KBM-7 (cell line): ENCODE measurements at regions not wholly inside any gene's neighbourhood (a gene's known extent, or its start where the extent isn't known, plus 50 kb on each side); places are given as distances from the start of the nearest gene placed in this dataset.

ENCODE experiments used
- DNase-seq: peaks from one replicate; pipeline ENCODE4 v3.0.0-alpha.2; 2015
- in situ Hi-C: fragments of 300-500 bp; cut with MboI; formaldehyde crosslinking; loops from 2 replicates; pipeline ENCODE4 v1.14.3; 2020; ENCODE audit warnings: low sequenced_read_pairs, low pct_unique_long_range_greater_than_20kb, mixed read lengths

- in situ Hi-C loops = no loop called here
- no peak for DNase-seq
Observed at GRCh38 chr7:121582258-121582657, 186.2 kb upstream of the FAM3C start.

DNA sequence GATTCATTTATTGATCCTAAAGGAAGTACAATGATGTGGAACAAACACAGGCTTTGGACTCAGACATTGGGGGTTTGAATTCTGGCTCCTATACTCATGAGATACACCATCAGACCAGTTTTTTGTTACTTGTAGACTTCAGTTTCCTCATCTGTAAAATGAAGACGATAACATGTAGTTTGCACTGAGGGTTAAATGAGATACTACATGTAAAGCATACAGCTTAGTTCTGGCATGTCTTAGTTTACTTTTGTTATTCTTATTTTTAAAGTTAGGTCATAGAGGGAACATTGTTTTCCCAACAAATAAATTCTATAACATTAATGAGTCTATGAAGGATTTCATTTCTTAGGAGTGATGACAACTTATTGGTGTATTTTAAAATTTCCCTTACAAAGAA lies 183.5 kb upstream of the FAM3C start:
- in situ Hi-C loops = no loop called here
- no peak for DNase-seq

DNA sequence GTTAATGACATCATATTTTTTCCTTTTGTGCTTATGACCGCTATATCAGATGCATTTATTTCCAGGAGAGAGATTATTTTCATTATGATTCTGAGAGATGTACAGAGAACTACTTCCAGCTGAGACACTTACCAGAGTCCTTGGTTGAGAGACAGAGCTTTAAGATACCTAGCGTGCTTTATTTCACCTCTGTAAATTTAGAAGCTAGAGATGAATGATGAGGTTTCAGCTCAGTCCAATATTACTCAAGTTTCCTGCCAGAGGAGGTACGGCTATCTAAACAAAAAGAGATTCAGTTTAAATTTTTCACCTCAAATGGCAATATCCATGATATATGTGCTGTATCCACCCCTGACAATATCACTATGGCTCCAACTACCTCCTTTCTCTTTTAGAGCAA lies 182.6 kb upstream of the FAM3C start:
- in situ Hi-C loops = no loop called here
- DNase-seq = no peak

- no peak for DNase-seq
Observed at GRCh38 chr7:121576148-121576917, 180.2 kb upstream of the FAM3C start.

GRCh38 chr7:121575194-121575765 lies 179.2 kb upstream of the FAM3C start:
- in situ Hi-C loops = no loop called here
- DNase-seq = no peak

More at GRCh38 chr7:121576148-121576917, 180.2 kb upstream of the FAM3C start:
- in situ Hi-C loops = no loop called here

GRCh38 chr7:121574109-121574508 lies 178.0 kb upstream of the FAM3C start:
- DNase-seq = no peak
- in situ Hi-C loops = no loop called here

DNA sequence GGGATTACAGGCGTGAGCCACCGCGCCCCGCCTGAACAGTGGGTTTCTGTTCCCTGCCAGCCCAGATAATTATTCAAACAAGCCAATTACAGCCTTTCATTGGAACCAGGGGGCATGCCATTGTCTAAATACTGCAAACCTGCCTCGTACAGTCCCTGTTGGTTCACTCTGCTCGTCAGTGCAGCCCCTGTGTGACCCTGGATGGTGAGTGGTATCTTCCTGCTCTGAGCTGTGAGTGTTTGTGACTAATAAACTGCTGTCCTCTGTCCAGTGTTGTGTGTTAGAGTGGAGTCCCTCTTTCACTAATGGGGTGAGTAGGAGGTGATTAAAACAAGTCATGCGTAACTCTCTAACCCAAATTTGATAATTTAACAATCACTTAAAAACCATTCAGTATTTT lies 176.5 kb upstream of the FAM3C start:
- DNase-seq = no peak
- in situ Hi-C loops = no loop called here

- DNase-seq = no peak
Observed at GRCh38 chr7:121570365-121570764, 174.3 kb upstream of the FAM3C start.

DNA sequence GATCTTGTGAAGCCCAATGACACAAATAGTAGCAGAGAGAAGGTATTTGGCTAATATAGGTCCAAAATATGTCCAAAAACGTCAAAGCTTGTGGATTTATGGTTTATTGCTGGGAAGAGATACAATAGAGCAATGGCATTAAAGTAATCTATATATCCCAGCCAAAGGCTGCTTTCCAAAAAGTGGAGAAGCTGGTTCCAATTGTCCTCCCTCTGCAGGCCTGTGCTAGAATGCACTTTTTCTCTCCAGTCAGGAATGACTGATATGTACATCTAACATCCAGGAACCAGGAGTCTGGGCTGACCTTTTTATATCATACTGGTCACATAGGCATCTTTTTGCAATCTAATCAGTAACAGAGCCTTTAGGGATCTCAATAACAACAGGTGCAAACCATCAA lies 167.1 kb upstream of the FAM3C start:
- in situ Hi-C loops = no loop called here
- DNase-seq = no peak

More at GRCh38 chr7:121570365-121570764, 174.3 kb upstream of the FAM3C start:
- in situ Hi-C loops = no loop called here

DNA sequence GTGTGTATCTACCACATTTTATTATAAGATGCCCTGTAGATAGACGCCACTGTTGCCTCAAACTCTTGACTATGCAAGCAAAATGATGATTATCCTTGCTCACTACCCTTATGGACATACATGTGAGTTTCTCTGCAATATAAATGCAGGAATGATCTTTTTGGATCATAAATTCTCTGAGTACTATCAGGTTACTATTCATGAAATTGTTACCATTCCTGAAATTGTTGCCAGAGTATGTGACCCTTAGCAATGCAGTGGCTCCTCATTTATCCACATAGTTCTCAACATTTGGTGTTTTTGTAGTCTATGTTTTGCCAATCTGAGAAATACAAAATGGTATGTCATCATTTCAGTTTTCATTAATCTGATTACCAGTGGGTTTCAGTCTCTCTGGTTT lies 166.2 kb upstream of the FAM3C start:
- no peak for DNase-seq
- in situ Hi-C loops = no loop called here

GRCh38 chr7:121561717-121562116 lies 165.6 kb upstream of the FAM3C start:
- DNase-seq = no peak
- in situ Hi-C loops = no loop called here

GRCh38 chr7:121560267-121560990 lies 164.3 kb upstream of the FAM3C start:
- no peak for DNase-seq
- in situ Hi-C loops = no loop called here

GRCh38 chr7:121558288-121558687 lies 162.2 kb upstream of the FAM3C start:
- DNase-seq = no peak
- in situ Hi-C loops = no loop called here

DNA sequence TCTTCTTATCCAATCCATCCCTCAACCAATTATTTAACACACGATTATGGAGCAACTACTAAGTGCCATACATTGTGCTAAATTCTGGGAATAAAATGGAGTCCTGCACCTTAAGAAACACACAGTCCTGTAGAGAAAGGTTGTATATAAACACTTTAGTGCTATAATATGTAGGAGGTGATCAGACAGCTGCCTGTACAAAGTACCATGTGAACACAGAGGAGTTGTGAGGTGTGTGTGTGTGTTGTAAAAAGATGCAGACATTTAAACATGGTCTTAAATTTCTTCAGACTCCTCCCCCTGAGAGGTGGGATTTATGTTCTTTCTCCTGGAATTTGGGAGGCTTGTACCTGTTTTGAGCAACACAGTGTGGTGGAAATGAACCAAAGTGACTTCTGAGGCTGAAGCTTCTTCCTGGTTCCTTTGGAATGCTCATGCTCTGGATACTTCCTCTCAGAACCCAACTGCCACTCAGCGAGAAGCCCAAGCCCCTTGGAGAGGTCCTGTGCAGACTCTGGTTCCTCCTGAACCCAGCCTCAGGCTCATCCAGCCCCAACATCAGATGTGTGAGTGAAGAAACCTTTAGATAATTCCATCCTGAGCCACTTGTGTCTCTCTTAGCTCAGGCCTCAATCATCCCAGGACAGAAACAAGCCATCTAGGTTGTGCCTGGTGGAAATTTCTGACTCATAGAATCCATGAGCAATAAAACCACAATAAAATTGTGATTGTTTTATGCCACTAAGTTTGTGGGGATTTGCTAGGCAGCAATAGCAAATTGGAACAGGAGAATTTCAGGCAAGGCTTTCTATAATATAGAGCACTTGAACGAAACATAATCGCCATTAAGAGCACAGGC lies 161.2 kb upstream of the FAM3C start:
- in situ Hi-C loops = no loop called here
- no peak for DNase-seq

DNA sequence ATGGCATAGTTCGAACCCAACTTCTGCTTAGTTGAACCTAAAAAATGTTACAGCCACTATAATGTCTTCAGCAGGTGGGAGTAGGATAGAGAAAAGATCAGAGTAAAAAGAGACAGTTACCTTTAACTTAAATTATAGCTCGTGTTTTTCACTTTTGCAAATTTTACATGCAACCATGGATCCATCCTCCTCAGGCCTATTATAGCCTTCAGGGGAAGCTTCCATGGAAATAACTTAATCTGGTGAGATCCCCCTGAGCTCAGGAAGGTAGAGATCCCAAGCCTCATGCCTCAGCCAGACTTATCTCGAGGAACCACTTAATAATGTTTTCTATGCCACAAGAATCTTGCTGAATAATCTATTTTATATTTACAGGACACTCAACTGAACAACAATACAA lies 159.4 kb upstream of the FAM3C start:
- no peak for DNase-seq
- in situ Hi-C loops = no loop called here

DNA sequence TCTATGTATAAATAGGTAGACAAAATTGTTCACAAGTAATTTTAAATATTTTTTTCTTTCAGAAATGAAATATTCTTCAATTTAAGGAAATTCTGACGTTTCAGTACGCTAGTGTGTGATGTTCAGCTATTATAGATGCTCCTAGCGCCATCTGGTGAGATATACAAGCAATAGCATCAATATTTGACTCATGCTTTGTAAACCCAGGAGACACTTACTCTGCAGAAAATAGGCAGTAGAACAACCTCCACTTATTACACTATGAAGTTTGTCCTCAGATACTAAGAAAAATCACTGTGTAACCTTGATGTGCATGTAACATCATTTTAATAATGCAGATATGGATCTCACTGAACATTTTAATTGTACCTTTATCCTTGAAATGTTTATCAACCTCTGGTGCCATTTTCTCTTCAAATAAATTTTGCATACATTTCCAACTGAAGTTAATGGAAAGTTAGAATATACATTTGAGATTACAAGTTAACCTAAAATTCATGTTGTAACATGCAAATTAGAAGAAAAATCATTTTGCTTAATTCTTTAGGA lies 151.5 kb upstream of the FAM3C start:
- peak; percentile 56 for DNase-seq
- in situ Hi-C loops = loop anchor here (25.0 kb wide), 1 partner anchor 185 kb away; no protein-coding TSS in a partner anchor

GRCh38 chr7:121546632-121547543 lies 150.8 kb upstream of the FAM3C start:
- in situ Hi-C loops = loop anchor here (25.0 kb wide), 1 partner anchor 185 kb away; no protein-coding TSS in a partner anchor
- DNase-seq = no peak

- no peak for DNase-seq
- in situ Hi-C loops = loop anchor here (25.0 kb wide), 1 partner anchor 183 kb away; no protein-coding TSS in a partner anchor
Observed at GRCh38 chr7:121545418-121545817, 149.3 kb upstream of the FAM3C start.
